ENCODE measurements at regions not wholly inside any gene's neighbourhood (a gene's known extent, or its start where the extent isn't known, plus 50 kb on each side); places are given as distances from the start of the nearest gene placed in this dataset.
A peak's percentile ranks its signal among the peaks of the same experiment; 100 is the strongest.

DNA sequence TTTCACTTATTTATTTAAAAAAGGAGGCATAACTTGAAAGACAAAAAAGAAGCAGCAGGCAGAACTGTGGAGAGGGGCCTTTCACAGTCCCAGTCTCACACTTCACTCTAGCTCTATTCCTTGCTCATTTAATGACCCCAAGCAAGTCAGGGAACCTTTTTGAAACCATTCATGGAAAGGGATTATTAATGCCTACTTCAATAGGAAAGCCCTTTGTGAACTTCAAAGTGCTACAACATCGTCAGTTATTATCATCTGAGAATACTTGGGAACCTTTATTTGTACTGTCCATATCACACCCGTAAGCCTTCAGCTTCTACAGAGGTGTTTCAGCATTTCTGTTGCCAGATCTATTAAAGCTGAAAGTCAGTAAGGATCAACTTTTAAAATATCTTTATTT is 320.2 kb downstream of the TMEM161B start:
- no peak for DNase-seq

DNA sequence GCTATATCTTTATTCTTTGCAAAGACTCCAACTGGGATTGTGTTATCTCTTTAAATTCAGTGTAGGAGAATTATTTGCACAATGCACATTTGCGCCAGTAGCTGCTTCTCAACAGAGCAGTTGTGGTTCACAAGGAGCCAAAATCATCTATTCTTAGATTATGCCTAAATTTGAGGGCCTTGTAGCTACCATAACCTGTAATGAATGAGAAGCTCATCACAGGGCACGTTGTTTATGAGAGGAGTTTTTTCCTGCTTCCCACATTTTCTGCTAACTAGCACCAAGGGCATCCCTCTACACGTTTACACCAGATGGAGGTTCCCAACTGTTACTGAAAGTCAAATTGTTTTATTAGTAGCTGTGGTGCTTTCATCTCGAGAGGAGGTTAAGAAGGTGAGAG is 322.4 kb downstream of the TMEM161B start:
- DNase-seq: no peak

DNA sequence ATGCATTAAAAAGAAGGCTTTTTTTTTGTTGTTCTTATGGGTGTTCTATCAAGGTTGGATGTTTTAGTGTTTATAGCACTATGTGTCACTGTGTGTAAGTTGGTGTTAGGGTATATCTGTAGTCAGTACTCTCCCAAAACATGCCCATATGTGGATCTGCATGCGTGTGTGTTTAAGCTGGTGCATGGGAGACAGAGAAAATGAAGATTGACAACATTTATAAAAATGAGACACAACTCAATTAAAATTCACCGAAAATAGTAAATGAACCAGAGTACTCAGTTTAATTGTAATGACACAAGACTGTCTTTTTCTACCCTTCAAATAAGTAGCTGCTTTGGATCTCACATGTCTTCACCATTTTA is 323.4 kb downstream of the TMEM161B start:
- DNase-seq: no peak

DNA sequence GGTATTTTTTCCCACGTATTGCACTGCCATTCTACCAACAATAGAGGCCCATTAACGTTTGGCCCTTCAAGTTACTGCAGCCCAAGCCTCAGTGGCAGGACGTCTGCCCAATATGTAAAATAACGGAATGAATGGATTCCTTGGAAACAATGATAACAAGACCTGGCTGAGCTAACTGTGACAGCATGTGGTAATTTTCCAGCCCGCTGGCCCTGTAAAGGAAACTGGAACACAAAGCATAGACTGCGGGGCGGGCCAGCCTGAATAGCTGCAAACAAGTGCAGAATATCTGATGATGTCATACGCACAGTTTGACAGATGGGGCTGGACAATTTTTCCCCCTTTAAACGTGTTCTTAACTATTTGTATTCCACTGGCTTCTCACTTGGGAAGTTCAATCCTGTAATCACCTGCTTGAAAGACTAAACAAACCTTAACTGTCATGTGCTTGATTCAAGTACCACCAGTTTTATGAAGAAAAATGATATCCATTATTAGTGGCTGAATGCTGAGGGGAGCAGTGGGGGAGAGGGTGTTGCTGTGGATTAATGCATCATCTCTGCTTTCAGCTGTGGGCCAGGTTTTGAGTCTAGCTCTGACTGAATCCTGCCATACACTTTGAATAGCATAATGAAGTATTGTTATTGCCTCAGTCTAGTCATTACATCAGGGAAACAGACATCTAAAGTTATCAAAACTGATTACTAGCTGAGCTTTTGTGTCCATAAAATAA is 323.9 kb downstream of the TMEM161B start:
- DNase-seq: peak; percentile 85

DNA sequence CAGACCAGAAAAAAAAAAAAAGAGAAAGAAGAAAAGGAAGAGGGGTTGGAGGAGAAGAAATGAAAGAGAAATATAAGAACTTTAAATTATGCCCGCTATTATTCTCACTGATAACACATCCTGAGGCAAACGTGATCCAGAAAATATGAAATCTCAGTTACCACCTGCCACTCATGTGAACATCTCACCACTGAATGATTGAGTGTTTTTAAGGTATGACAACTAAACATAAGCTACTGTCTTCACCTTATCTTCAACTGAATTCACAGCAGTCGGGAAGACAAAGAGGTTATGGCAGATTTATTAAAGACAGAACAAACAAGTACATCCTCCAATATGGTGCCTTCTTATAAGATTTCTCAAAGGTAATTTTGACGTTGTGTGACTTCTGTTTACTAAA is 327.9 kb downstream of the TMEM161B start:
- DNase-seq: no peak

DNA sequence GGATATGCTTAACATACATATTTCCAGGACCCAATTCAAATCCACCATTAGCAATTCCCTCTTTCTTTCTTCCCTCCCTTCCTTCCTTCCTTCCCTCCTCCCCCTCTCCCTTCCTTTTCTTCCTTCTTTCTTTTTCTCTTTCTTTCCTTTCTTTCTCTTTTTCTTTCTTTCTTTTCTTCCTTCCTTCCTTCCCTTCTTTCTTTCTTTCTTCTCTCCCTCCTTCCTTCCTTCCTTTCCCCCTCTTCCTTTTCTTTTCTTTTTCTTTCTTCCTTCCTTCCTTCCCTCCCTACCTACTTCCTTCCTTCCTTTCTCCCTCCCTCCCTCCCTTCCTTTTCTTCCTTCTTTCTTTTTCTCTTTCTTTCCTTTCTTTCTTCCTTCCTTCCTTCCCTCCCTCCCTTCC is 332.0 kb downstream of the TMEM161B start:
- DNase-seq: no peak

DNA sequence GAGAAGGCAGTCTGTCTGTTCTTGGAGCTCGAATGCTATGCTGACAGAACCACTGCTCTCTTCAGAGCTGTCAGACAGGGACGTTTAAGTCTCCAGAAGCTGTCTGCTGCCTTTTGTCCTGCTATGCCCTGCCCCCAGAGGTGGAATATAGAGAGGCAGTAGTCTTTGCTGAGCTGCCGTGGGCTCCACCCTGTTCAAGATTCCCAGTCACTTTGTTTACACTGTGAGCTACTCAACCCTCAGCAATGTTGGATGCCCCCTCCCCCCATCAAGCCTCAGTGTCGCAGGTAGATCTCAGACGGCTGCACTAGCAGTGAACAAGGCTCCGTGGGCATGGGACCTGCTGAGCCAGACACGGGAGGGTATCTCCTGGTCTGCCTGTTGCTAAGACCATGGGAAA is 344.2 kb downstream of the TMEM161B start:
- DNase-seq: no peak

DNA sequence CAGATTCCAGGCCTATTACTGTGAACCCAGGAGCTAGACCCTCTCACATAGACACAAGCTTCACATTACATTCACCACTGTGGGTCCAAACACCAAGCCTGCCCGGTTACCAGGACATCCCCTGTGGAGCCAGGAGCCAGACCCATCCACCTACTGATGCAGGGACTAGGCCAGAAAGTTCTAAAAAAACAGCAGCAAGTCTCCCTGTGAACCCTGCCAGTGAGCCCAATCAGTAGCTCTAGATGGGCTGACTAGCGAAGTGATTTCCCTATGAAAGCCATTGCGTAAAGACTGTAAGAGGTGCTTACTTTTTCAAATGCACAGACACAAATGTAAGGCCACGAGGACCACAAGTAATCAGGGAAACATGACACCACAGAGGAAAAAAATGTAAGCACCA is 352.3 kb downstream of the TMEM161B start:
- no peak for DNase-seq

DNA sequence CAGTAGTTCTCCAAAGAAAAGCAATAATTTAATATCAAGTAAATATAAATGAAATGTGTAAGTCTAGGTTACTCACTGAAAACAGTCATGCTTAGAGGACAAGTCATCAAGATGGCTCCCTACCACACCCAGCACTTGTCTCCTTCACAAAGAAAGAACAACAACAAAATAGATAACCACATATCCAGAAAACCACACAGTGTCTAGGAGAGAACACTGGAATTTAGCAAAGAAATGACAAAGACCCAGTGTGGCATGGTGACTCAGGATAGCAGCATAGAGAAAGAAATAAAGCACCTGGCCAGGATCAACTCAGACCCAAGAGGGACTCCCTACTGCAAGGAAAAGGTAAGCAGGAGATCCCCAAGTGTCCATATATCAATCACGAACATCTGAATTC is 356.2 kb downstream of the TMEM161B start:
- no peak for DNase-seq

DNA sequence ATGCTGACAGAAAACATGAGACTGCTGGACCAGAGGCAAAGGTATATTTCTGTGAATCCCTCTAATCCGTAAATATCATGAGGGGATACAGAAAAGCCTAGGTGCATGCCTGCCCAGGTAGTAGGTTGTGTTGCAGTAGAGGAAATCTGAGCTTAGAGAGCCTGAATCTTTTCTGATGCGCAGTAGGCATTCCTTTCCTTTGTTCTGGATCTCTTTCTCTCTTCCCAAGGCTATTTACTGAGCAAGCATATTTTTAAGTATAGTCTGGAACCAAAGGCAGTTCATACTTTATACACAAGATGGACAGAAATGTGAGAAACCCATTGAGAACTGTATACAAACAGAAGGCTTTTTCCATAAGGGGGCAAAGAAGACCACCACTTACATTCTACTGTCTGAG is 359.3 kb downstream of the TMEM161B start:
- DNase-seq: no peak

DNA sequence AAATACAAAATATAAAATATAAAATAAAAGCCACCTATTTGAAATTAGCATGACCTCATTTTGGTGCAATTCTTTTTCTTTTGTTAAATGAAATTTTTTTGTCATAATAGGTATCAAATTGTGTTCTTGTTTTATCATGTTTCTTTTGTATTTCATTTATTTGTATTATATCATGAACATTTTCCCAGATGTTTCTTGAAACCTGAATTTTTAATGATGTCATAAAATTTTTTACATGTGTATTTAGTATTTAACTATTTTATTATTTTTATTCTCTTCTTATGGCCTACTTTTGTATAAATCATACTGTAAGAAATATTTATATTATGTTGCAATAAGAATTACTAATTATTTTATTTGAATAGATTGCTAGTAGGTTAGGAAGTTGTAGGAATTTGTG is 361.7 kb downstream of the TMEM161B start:
- no peak for DNase-seq

DNA sequence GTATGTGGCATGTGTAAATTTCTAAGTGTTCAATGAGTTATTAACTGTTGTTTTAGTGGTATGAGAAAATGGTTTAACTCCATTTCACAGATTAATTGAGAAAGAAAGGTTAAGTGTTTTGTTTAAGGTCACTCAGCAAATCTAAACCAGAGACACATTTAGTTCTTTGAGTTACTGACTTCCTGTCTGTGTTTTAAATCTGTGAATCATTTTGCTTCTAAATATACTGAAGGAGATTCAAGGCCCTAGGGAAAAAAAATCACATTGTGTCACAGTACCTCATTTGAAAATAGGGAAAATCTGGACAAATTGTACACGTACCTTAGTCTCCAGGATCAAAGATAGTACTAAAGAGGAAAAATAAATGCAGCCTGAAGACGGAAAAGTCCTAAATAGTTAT is 368.2 kb downstream of the TMEM161B start:
- no peak for DNase-seq

DNA sequence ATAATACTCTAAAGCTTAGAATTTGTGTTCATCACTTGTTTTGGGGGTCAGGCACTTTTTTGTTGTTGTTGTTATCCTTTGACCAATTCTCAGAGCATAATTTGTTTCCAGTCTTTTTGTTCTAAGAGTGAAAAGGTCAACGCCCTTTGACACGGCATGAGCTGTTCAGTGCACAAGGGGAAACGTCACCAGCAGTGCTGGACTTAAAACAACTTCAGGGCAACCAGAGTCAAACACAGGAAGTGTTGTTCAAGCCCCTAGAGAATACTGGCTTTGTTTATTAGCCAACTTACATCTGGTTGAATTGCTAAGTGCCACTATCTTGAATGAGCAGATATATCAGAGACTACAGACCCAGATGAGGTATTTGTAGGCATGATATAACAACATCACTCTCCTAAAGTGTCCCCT is 368.9 kb downstream of the TMEM161B start:
- DNase-seq: no peak

DNA sequence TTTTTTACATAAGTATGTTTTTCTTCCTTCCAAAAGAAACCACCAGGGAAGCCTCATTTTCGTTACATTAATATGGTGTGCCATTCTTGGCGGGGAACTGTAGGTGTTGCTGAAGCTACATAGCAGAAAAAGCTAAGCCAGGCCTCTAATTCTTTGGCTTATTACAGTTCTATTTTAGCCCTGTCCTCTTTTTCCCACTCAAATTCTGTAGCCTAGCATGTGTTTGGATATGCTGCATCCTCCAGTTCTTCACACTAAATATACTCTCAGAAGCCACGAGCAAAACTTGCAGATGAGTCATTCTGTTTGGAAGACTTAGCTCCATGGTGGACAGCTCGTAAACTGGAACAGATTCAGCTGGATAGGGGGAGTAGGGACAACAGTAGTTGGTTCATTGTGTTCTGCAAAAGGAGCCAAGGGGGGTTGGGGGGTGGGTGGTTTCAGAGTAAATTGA is 369.4 kb downstream of the TMEM161B start:
- DNase-seq: no peak

DNA sequence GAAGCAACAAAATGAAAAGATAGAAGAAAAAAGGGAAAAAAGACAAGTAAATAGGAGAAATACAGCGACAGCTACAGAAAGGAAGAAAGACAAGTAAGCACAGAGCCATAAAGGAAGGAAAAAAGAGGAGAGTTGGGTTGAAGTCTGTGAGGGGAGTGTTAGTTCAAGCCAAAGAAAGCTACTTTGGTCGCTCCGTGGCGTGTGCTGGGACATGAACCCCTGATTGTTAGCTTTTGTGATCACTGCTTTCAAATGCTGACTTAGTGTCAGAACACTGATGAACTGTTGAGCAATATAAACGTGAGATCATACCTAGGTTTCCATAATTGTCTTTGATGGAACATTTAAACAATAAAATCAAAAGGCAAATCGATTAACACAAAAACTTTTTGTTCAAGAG is 370.1 kb downstream of the TMEM161B start:
- no peak for DNase-seq

DNA sequence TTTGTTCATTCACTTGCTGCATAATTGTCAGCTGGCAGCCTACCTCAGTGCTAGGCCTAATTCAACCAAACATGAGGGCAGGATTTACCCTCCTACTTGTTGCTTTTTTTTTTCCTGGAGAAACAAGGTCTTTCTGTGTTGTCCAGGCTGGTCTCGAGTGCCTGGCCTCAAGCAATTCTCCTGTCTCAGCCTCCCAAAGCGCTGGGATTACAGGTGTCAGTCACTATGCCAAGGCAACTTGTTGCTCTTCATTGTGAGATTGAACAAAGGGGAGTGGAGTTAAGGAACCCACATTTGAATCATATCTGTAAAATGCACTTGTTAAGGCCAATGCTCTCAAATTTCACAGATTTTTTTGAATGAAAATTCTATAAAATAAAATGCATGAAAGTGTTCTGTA is 380.5 kb downstream of the TMEM161B start:
- DNase-seq: no peak

DNA sequence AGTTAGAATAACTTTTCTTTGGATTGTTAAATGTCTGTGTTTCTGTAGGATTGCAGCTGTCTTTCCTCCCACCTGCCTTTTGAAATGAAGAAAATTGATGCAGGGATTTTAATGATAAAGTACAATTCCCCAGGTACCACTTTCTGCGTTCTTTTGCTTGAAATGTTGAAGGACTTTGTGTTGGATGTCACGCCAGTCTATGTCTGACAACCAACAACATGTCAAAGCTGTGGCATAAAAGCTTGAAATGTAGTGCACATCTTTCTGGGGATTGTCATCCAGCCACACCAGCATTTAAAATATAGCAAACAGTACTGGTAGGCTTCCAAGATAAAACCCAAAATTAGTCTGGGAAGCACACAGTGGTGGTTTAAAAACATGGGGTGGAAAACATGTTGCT is 381.4 kb downstream of the TMEM161B start:
- no peak for DNase-seq

DNA sequence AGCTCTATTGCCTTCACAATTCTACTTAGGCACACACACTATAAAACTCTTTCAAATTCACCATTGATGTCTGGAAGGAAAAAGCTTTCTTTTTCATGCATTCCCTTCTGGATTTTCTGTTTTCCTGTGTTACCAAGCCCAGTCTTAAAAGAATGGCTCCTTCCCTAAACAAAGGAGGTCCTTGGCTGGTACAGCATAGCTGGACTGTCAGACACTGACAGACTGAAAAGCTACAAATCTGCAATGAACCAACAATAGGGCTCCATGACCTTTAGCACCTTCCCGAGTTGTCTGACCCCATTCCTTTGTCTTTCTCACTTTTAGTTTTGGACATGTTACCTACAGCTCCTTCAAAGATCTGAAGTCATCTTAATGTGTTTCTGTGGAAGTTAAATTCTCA is 382.5 kb downstream of the TMEM161B start:
- DNase-seq: no peak

DNA sequence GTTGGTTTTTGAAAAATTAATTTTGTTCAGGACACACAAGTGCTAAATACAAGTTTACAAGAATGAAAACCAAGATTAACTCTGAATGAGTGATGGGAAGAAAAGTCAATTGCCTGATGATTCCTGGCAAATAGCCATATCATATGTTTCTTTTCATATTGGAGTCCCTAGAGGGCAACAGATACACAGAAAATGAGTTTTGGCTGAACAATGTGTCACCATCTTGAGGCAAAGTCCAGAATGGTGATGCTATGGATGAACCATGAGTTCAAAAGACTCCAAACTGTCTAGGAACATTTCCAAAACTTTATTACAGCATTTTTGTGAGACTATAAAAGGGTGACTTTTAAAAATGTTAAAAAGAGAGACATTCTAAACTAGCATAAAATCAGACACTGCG is 382.9 kb downstream of the TMEM161B start:
- no peak for DNase-seq

DNA sequence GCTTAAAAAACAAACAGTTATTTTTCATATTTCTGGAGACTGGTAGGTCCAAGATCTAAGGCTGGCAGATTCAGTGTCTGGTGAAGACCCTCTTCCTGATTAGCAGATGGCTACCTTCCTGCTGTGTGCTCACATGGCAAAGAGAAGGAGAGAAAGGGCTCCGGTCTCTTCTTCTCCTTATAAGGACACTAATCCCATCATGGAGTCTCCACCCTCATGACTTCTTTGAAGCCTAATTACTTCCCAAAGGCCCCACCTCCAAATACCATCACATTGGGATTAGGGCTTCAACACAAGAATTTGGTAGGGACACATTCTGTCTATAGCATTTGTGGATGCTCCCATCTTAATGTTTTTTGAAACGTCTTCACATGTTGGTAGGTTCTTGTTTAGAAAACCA is 391.1 kb downstream of the TMEM161B start:
- no peak for DNase-seq

DNA sequence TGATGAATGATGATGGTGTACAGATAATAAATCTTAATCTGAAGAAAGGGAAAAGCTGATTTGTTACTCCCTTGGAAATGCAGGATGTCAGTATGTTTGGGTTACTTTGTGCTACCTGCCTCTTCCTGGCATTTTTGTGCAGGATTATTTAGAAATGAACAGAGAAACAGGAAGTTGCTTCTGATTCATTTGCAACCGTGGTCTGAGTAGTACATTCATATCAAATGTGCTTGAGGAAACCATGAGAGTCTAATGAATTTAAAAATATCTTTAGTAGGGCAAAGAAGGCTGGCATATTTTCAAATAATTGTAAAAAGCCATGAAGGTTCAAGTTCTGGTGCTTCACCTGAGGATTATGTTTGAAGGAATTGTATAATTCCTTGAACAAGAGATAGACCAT is 391.6 kb downstream of the TMEM161B start:
- no peak for DNase-seq

DNA sequence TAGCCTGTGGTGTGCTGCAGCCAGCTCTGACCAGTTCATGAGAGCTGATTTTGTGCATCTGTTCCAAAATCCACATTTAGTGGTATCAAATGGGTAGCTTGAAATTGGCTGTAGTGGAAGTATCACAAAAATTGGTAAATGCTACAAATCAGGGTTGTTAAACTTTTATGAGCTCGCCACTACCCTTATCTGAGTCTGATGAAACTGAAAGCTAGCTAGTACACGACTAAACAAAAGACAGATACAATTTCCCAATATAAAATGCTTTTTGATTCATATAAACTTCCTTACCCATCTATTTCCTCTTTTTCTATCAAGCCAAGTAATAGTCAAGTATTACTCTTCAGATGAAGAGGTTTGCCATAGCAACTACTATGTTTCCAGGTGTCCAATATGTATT is 392.0 kb downstream of the TMEM161B start:
- no peak for DNase-seq

DNA sequence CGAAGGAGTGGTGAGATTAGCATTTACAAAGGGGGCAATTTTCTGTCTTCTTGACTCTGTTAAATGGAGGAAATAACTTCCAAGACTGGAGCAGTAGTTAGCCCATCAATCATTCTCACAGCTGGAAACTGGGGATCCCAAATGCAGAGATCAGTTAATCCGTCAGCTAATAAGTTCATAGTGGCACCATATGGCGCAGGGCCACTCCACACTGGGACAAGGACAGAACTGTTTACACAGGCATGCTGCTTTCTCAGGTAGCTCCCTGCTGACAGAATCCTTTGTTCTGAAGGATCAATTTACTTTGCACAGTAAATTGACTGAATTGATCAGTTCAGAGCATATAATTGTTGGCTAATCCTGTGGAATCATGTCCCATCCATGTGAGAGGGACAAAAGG is 395.7 kb downstream of the TMEM161B start:
- DNase-seq: peak; percentile 22

DNA sequence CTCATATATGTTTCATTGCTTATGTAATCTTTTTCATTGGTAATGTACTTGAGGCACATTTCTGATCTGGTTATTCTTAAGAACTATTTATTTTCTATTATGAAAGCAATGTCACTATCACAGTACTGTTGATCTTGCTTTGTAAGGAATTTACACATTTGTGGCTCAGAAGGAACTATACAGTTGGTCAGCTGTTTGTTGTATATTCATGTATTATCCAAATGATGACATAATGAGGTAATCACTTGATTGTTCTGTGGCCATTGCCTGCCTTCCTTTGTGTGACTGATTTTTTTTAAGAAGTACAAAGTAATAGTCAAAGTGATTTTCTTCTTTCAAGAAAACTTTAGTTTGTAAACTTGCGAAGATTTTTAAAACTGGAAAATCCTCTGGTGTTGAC is 399.9 kb downstream of the TMEM161B start:
- DNase-seq: no peak

DNA sequence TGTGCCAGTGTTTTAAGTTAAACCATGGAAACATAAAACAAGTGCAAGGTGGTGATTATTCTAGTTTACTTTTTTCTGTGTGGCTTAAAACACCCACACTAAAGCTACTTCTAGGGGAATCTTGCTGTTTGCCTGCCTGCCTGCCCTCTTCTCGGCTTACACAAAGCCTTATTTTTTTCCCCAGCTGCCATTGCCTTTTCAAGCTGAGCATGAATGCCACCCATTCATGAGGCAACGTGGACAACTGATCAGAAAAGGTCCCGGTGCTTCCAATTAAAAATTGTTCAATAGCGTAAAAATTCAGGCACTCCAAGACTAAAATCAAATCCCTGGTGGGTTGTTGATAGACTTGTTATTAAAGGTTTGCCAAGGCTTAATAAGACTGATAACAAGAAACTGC is 401.4 kb downstream of the TMEM161B start:
- DNase-seq: no peak

DNA sequence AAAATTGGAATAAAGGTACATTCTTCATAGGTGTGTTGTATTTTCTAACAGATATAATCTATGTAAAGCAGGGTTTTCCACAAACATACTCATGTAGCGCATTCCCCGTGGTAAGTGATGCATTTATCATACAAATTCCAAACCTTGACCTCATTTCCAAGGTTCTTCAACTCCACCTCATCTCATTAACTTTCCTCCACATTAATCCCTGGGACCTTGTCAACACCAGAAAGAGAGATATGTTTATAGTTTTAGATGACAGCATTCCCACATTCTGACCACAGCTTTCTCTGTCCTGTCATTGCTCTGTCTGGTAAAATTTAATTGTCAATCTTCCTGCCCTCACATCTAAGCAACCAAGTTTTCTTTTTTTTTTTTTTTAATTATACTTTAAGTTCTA is 415.1 kb downstream of the TMEM161B start:
- no peak for DNase-seq

Measured in COR-L47 (cell line).